Caco-2 (cell line): ENCODE measurements at regions not wholly inside any gene's neighbourhood (a gene's known extent, or its start where the extent isn't known, plus 50 kb on each side); places are given as distances from the start of the nearest gene placed in this dataset.

ENCODE experiments used
- BruUV-seq: library from RNA; stranded (reverse); fragments of 400-500 nt; replicated peaks from 2 replicates; lab custom pipeline; 2021; lab: Mats Ljungman, UMichigan
- CTCF ChIA-PET: fragments of 300-600 bp; sonication (Branson Sonifier 250); formaldehyde crosslinking; loops from one replicate; lab custom pipeline; 2022; ENCODE audit warnings: antibody characterized with exemption; lab: Charles Lee
- POLR2A ChIA-PET: fragments of 300-600 bp; sonication (Branson Sonifier 250); formaldehyde crosslinking; loops from one replicate; lab custom pipeline; 2022; ENCODE audit warnings: antibody characterized with exemption; lab: Charles Lee
- DNase-seq, 2 experiments: peaks; one replicate each; pipeline versions ENCODE4 v3.0.0 to v3.0.0-alpha.2; 2020 to 2022
- H3K27me3 ChIP-seq: replicated peaks from 2 replicates; pipeline ENCODE4 v1.6.0; 2011; ENCODE audit warnings: low read length; ENCODE audit not compliant: control insufficient read depth, insufficient read depth
- H3K36me3 ChIP-seq: 2 replicates; pipeline ENCODE4 v1.5.1; 2011; ENCODE audit warnings: low read length; ENCODE audit not compliant: control insufficient read depth, insufficient read depth
- H3K4me1 ChIP-seq: fragments of 250-450 bp; sonication (Bioruptor Pico); 2 replicates; pipeline ENCODE4 v1.5.1; 2020; ENCODE audit warnings: mild to moderate bottlenecking
- H3K4me3 ChIP-seq: 2 replicates; pipeline ENCODE4 v1.5.1; 2011; ENCODE audit warnings: low read depth, mild to moderate bottlenecking, control low read depth, low read length
- H3K9me3 ChIP-seq: fragments of 250-450 bp; sonication (Bioruptor Pico); 2 replicates; pipeline ENCODE4 v1.5.1; 2020; ENCODE audit warnings: mild to moderate bottlenecking, moderate library complexity
- H3K27ac Mint-ChIP-seq: one replicate; pipeline ENCODE4 v1.8.0; 2022; ENCODE audit warnings: mixed read lengths; ENCODE audit not compliant: unreplicated experiment
- H3K27me3 Mint-ChIP-seq: one replicate; pipeline ENCODE4 v1.8.0; 2022; ENCODE audit warnings: mixed read lengths; ENCODE audit not compliant: insufficient read depth, unreplicated experiment
- H3K36me3 Mint-ChIP-seq: one replicate; pipeline ENCODE4 v1.8.0; 2022; ENCODE audit warnings: mild to moderate bottlenecking, mixed read lengths; ENCODE audit not compliant: insufficient read depth, unreplicated experiment
- H3K4me1 Mint-ChIP-seq: one replicate; pipeline ENCODE4 v1.8.0; 2022; ENCODE audit warnings: low read depth, mixed read lengths; ENCODE audit not compliant: unreplicated experiment
- H3K4me3 Mint-ChIP-seq: one replicate; pipeline ENCODE4 v1.8.0; 2022; ENCODE audit warnings: mild to moderate bottlenecking, moderate library complexity, mixed read lengths; ENCODE audit not compliant: unreplicated experiment
- H3K9me3 Mint-ChIP-seq: one replicate; pipeline ENCODE4 v1.8.0; 2022; ENCODE audit warnings: mixed read lengths; ENCODE audit not compliant: unreplicated experiment
- CTCF ChIP-seq, 2 experiments: fragments of 200-600 bp in 1 of 2; IDR thresholded peaks; 1 replicate in 1 of 2; 2 replicates in 1 of 2; pipeline versions ENCODE4 v1.5.1 to v1.8.0; 2011 to 2022; ENCODE audit warnings: antibody characterized with exemption in 1 of 2, control low read depth in 1 of 2, inconsistent platforms in 1 of 2, low read depth in 1 of 2, low read length in 1 of 2, mild to moderate bottlenecking in 1 of 2, moderate library complexity in 1 of 2; ENCODE audit not compliant: insufficient read depth in 1 of 2, severe bottlenecking in 1 of 2, unreplicated experiment in 1 of 2
- intact Hi-C: fragments of 100-400 bp; cut with micrococcal nuclease; formaldehyde crosslinking; loops from one replicate; pipeline ENCODE4 v1.10.0; 2022; ENCODE audit not compliant: unreplicated experiment

DNA sequence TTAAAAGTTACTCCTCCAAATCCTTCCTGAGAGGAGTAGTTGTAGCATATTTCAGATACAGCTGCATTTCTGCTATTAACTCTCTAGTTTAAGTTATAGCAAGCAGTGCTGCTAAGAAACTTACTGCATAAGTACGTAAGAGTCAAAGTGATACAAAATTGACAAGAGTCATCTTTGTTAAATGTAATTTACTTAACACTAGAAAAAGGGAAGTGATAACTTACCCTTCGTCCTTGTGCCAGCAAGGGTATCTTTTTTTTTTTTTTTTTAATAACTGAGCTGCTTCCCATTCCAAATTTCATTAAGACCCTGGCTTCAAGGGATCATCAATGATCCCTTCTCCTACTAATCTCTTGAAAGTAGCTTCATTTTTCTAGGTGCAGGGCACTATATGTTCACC lies 493.0 kb downstream of the PLCL1 start:
- H3K27me3 ChIP-seq: no peaks in the 10 kb centered on the region; the same call in 1 of the 2 replicates
- DNase-seq: no peak
- peaks cover 21% of the 10 kb centered on the region for H3K27me3 Mint-ChIP-seq

GRCh38 chr2:198296665-198297308 lies 492.4 kb downstream of the PLCL1 start:
- H3K4me1 ChIP-seq: no peaks in the 10 kb centered on the region
- no peaks in the 10 kb centered on the region; the same call in 1 of the 2 replicates for H3K27me3 ChIP-seq
- H3K9me3 ChIP-seq: no peaks in the 10 kb centered on the region
- H3K27ac Mint-ChIP-seq: no peak overlapping the region
- peak; percentile 55 to 68 for DNase-seq
- ChIA-PET CTCF (interaction anchor here (0.6 to 1.4 kb wide), 5 partner anchors 68 to 492 kb away, joined by 3 to 8 read pairs (median 4); partner anchors contain the start of gene PLCL1), POLR2A (no interaction called here)
- H3K4me3 ChIP-seq: no peak overlapping the region
- peak; percentile 75 to 82 for TF ChIP-seq CTCF (IDR thresholded peaks at IDR 0.05; ENCODE audit: insufficient read depth in 1 of 2, low read depth in 1 of 2, low read length in 1 of 2, severe bottlenecking in 1 of 2, unreplicated experiment in 1 of 2)
- no TSS peak for BruUV-seq
- H3K4me1 Mint-ChIP-seq: no peaks in the 10 kb centered on the region
- no peaks in the 10 kb centered on the region for H3K36me3 ChIP-seq
- H3K36me3 Mint-ChIP-seq: no peaks in the 10 kb centered on the region
- intact Hi-C loops: loop anchor here (1.0 to 5.0 kb wide), 5 partner anchors 169 to 589 kb away; partner anchors contain the start of gene MARS2
- no peaks in the 10 kb centered on the region for H3K9me3 Mint-ChIP-seq
- H3K4me3 Mint-ChIP-seq: no peak overlapping the region
- peaks cover 23% of the 10 kb centered on the region for H3K27me3 Mint-ChIP-seq

More for the DNA sequence above, 493.0 kb downstream of the PLCL1 start:
- Mint-ChIP-seq H3K9me3 (no peaks in the 10 kb centered on the region), H3K36me3 (no peaks in the 10 kb centered on the region), H3K4me3 (no peak overlapping the region), H3K27ac (no peak overlapping the region), H3K4me1 (no peaks in the 10 kb centered on the region)
- ChIA-PET POLR2A (no interaction called here), CTCF (interaction anchor here (0.6 to 1.4 kb wide), 6 partner anchors 68 to 1161 kb away, joined by 3 to 8 read pairs (median 4); no protein-coding TSS in a partner anchor)
- Histone ChIP-seq H3K36me3 (no peaks in the 10 kb centered on the region), H3K4me1 (no peaks in the 10 kb centered on the region), H3K4me3 (no peak overlapping the region), H3K9me3 (no peaks in the 10 kb centered on the region)
- intact Hi-C loops: loop anchor here (5.0 kb wide), 2 partner anchors 245 to 590 kb away; partner anchors contain the start of gene MARS2
- no peak for TF ChIP-seq CTCF (IDR thresholded peaks at IDR 0.05; ENCODE audit: insufficient read depth in 1 of 2, low read depth in 1 of 2, low read length in 1 of 2, severe bottlenecking in 1 of 2, unreplicated experiment in 1 of 2)
- BruUV-seq: no TSS peak

- no peaks in the 10 kb centered on the region for H3K4me1 Mint-ChIP-seq
- no peaks in the 10 kb centered on the region for H3K36me3 Mint-ChIP-seq
- H3K9me3 ChIP-seq: no peaks in the 10 kb centered on the region
- no peaks in the 10 kb centered on the region; the same call in 1 of the 2 replicates for H3K27me3 ChIP-seq
- intact Hi-C loops: no loop called here
- no peak overlapping the region for H3K4me3 Mint-ChIP-seq
- TF ChIP-seq CTCF (IDR thresholded peaks at IDR 0.05; ENCODE audit: insufficient read depth in 1 of 2, low read depth in 1 of 2, low read length in 1 of 2, severe bottlenecking in 1 of 2, unreplicated experiment in 1 of 2): no peak
- DNase-seq: no peak
- no TSS peak for BruUV-seq
- H3K36me3 ChIP-seq: no peaks in the 10 kb centered on the region
- peaks cover 17% of the 10 kb centered on the region for H3K27me3 Mint-ChIP-seq
- H3K4me1 ChIP-seq: no peaks in the 10 kb centered on the region
- ChIA-PET CTCF (no interaction called here), POLR2A (no interaction called here)
- H3K27ac Mint-ChIP-seq: no peak overlapping the region
- H3K4me3 ChIP-seq: no peak overlapping the region
- no peaks in the 10 kb centered on the region for H3K9me3 Mint-ChIP-seq
These were observed 488.9 kb downstream of the PLCL1 start for GRCh38 chr2:198293281-198293680.
